GM10248 (cell line): ENCODE measurements at regions not wholly inside any gene's neighbourhood (a gene's known extent, or its start where the extent isn't known, plus 50 kb on each side); places are given as distances from the start of the nearest gene placed in this dataset.
A peak's percentile ranks its signal among the peaks of the same experiment; 100 is the strongest.
"Not testable (repeated sequence)": the region's sequence is repeated elsewhere in the genome, so short reads cannot be mapped to it uniquely, and the experiment has no call there.

Experiments used
- CTCF ChIA-PET: fragments of 300-600 bp; sonication (Branson Sonifier 250); formaldehyde crosslinking; extraction: SDS; loops from one replicate; lab custom pipeline; 2021; ENCODE audit warnings: antibody characterized with exemption; lab: Yijun Ruan, JAX
- POLR2A ChIA-PET: fragments of 350-650 bp; sonication (Branson Sonifier 250); formaldehyde crosslinking; extraction: SDS; loops from one replicate; lab custom pipeline; 2020; ENCODE audit warnings: antibody characterized with exemption; lab: Yijun Ruan, JAX
- DNase-seq: peaks from one replicate; pipeline ENCODE4 v3.0.0; 2012; ENCODE audit errors: extremely low spot score
- CTCF ChIP-seq: IDR thresholded peaks from 2 replicates; pipeline ENCODE4 v1.5.1; 2012; ENCODE audit warnings: mild to moderate bottlenecking, low read depth; ENCODE audit errors: extremely low read depth, missing control alignments, control extremely low read depth

GRCh38 chr4:161291222-161291621 lies 872.6 kb downstream of the FSTL5 start:
- ChIA-PET CTCF (no interaction called here), POLR2A (no interaction called here)
- no peak for TF ChIP-seq CTCF
- DNase-seq = no peak

GRCh38 chr4:161287678-161288352 lies 876.0 kb downstream of the FSTL5 start:
- POLR2A ChIA-PET = no interaction called here
- TF ChIP-seq CTCF = no peak
- peak; percentile 42 for DNase-seq
- CTCF ChIA-PET = interaction anchor here (1.0 kb wide), 1 partner anchor 9 kb away, joined by 3 read pairs; no protein-coding TSS in a partner anchor

DNA sequence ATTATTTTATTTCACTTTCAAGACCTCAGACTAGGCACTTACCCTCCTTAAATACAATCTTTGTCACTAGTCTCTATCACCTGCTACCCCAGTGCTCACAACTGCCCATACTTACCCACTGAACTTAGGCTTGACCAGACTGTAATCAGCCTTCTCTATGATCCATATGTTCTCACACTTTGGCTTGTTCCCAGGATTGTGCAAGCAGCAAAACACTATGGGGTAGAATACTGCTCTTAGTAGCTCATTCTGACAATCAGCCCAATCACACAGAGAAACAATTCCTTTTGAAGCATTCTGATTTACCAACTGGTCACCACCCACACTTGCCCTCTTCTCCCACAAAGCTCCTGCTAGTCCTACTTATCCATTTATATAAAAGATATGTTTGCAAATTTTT lies 878.3 kb downstream of the FSTL5 start:
- ChIA-PET POLR2A (no interaction called here), CTCF (interaction anchor here (1.1 kb wide), 1 partner anchor 31 kb away, joined by 3 read pairs; no protein-coding TSS in a partner anchor)
- no peak for DNase-seq
- TF ChIP-seq CTCF = no peak

GRCh38 chr4:161280929-161281328 lies 882.9 kb downstream of the FSTL5 start:
- ChIA-PET POLR2A (no interaction called here), CTCF (no interaction called here)
- TF ChIP-seq CTCF = no peak
- no peak for DNase-seq

GRCh38 chr4:161279095-161279494 lies 884.7 kb downstream of the FSTL5 start:
- CTCF ChIA-PET = interaction anchor here (1.0 to 1.5 kb wide), 3 partner anchors 9 to 27 kb away, joined by 3 to 4 read pairs (median 4); no protein-coding TSS in a partner anchor
- no peak for DNase-seq
- POLR2A ChIA-PET = no interaction called here
- TF ChIP-seq CTCF = no peak

DNA sequence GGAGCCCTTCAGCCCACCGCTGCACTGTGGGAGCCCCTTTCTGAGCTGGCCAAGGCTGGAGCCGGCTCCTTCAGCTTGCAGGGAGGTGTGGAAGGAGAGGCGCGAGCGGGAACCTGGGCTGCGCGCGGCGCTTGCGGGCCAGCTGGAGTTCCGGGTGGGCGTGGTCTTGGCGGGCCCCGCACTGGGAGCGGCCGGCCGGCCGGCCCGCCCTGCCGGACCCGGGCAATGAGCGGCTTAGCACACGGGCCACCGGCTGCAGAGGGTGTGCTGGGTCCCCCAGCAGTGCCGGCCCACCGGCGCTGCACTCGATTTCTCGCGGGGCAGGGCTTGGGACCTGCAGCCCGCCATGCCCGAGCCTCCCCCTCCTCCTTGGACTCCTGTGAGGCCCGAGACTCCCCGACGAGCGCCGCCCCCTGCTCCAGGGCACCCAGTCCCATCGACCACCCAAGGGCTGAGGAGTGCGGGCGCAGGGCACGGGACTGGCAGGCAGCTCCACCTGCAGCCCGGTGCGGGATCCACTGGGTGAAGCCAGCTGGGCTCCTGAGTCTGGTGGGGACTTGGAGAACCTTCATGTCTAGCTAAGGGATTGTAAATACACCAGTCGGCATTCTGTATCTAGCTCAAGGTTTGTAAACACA lies 886.5 kb downstream of the FSTL5 start:
- CTCF ChIA-PET = interaction anchor here (0.7 to 1.4 kb wide), 3 partner anchors 24 to 42 kb away, joined by 3 to 4 read pairs (median 3); no protein-coding TSS in a partner anchor
- not testable (repeated sequence) for DNase-seq

GRCh38 chr4:161273607-161274006 lies 890.2 kb downstream of the FSTL5 start:
- no peak for DNase-seq
- POLR2A ChIA-PET = no interaction called here
- CTCF ChIA-PET = no interaction called here
- no peak for TF ChIP-seq CTCF

More for the DNA sequence above, 886.5 kb downstream of the FSTL5 start:
- POLR2A ChIA-PET = not testable (repeated sequence)
